ENCODE measurements at regions not wholly inside any gene's neighbourhood (a gene's known extent, or its start where the extent isn't known, plus 50 kb on each side); places are given as distances from the start of the nearest gene placed in this dataset.

DNA sequence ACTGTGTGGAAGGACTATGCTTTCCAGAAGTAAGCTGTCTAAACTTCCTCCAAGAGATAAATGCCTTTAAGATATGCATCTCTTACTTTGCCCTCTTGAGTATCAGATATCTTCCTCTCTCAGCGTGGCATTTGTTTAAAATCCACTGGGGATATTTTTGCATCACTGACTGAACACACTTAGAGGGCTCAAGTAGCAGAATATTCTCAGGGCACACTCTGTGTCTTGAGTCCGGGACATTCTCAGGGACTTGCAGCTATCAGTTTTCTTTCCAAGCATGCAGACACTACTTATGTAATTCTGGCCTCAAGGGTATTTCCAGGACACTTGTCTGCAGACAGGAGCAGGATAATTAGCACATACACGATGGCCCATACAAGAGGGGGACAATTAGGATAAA lies 84.7 kb downstream of the ERCC5 start:
- TF ChIP-seq ZNF778 (CRISPR knock-in tag; IDR thresholded peaks at IDR 0.05) (no peak), FOXJ2 (tag; IDR thresholded peaks at IDR 0.05) (no peak), TFAM (CRISPR knock-in tag; conservative IDR thresholded peaks at IDR 0.05) (no peak), TCF7 (IDR thresholded peaks at IDR 0.05; ENCODE audit: borderline replicate concordance) (no peak), ZNF311 (CRISPR knock-in tag; IDR thresholded peaks at IDR 0.05) (no peak), MAZ (CRISPR knock-in tag; conservative IDR thresholded peaks at IDR 0.05 in 1 of 2, IDR thresholded peaks at IDR 0.05 in 1 of 2) (no peak), CCAR2 (IDR thresholded peaks at IDR 0.05; ENCODE audit: low read depth, low read length) (no peak), ARHGAP35 (IDR thresholded peaks at IDR 0.05; ENCODE audit: partially characterized antibody) (no peak), IFI16 (CRISPR knock-in tag; IDR thresholded peaks at IDR 0.05) (no peak), ZSCAN29 (IDR thresholded peaks at IDR 0.05) (no peak), NR3C1 (CRISPR knock-in tag; IDR thresholded peaks at IDR 0.05) (no peak), MEIS2 (IDR thresholded peaks at IDR 0.05; ENCODE audit: partially characterized antibody) (no peak), CBX1 (IDR thresholded peaks at IDR 0.05; ENCODE audit: low read depth) (no peak), ZNF75A (CRISPR knock-in tag; IDR thresholded peaks at IDR 0.05) (no peak)
- TF ChIP-seq, protein P1, sequence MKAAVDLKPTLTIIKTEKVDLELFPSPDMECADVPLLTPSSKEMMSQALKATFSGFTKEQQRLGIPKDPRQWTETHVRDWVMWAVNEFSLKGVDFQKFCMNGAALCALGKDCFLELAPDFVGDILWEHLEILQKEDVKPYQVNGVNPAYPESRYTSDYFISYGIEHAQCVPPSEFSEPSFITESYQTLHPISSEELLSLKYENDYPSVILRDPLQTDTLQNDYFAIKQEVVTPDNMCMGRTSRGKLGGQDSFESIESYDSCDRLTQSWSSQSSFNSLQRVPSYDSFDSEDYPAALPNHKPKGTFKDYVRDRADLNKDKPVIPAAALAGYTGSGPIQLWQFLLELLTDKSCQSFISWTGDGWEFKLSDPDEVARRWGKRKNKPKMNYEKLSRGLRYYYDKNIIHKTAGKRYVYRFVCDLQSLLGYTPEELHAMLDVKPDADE (conservative IDR thresholded peaks at IDR 0.05; ENCODE audit: control insufficient read depth, low read depth, low read length) = no peak
- TF ChIP-seq, protein P2, sequence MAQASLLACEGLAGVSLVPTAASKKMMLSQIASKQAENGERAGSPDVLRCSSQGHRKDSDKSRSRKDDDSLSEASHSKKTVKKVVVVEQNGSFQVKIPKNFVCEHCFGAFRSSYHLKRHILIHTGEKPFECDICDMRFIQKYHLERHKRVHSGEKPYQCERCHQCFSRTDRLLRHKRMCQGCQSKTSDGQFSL (CRISPR knock-in tag; IDR thresholded peaks at IDR 0.05) = no peak
- TF ChIP-seq, protein P2 (tag; IDR thresholded peaks at IDR 0.05) = no peak
- TF ChIP-seq, protein P3, sequence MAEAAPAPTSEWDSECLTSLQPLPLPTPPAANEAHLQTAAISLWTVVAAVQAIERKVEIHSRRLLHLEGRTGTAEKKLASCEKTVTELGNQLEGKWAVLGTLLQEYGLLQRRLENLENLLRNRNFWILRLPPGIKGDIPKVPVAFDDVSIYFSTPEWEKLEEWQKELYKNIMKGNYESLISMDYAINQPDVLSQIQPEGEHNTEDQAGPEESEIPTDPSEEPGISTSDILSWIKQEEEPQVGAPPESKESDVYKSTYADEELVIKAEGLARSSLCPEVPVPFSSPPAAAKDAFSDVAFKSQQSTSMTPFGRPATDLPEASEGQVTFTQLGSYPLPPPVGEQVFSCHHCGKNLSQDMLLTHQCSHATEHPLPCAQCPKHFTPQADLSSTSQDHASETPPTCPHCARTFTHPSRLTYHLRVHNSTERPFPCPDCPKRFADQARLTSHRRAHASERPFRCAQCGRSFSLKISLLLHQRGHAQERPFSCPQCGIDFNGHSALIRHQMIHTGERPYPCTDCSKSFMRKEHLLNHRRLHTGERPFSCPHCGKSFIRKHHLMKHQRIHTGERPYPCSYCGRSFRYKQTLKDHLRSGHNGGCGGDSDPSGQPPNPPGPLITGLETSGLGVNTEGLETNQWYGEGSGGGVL (CRISPR knock-in tag; IDR thresholded peaks at IDR 0.05) = no peak
- no peaks in the 10 kb centered on the region for H3K36me3 ChIP-seq (ENCODE audit: control insufficient read depth, insufficient read depth, low read length)
- no peak overlapping the region for H3K4me3 ChIP-seq
- H2AFZ ChIP-seq (ENCODE audit: low read depth, low read length) = no peak overlapping the region
- ChIA-PET CTCF (ENCODE audit: low intra/inter-chr PET ratio) (no interaction called here), POLR2A (no interaction called here)
- 0% methylated on average over 3 of the region's 3 CpGs for WGBS (ENCODE audit: insufficient coverage, low coverage, missing lambda C conversion rate)
- H3K9me1 ChIP-seq (ENCODE audit: control insufficient read depth, insufficient read depth, low read length) = no peaks in the 10 kb centered on the region
- H3K9me3 ChIP-seq (replicated peaks; ENCODE audit: control insufficient read depth, insufficient read depth, low read depth, low read length) = no peaks in the 10 kb centered on the region
- no peak overlapping the region for H3K27ac ChIP-seq (ENCODE audit: extremely low read depth, low read depth, low read length)
- FAIRE-seq = no peak
- H3K79me2 ChIP-seq (ENCODE audit: control insufficient read depth, insufficient read depth, low read length) = no peaks in the 10 kb centered on the region
- no peaks in the 10 kb centered on the region for H4K20me1 ChIP-seq (replicated peaks; ENCODE audit: control insufficient read depth, insufficient read depth, low read length)
- no TSS peak for BruUV-seq (replicated peaks)
- DNase-seq (ENCODE audit: extremely low read depth in 1 of 4, low spot score in 3 of 4) = no peak
- no peaks in the 10 kb centered on the region for H3K4me1 ChIP-seq (replicated peaks in 1 of 2; ENCODE audit: control insufficient read depth in 2 of 2, insufficient read depth in 2 of 2, low read length in 2 of 2)
- ATAC-seq = no peak
- no peak overlapping the region for H3K9ac ChIP-seq (ENCODE audit: insufficient read depth in 1 of 2, low read depth in 2 of 2, low read length in 2 of 2)
- intact Hi-C loops (cut with micrococcal nuclease) = no loop called here
- no peaks in the 10 kb centered on the region for H3K27me3 ChIP-seq (ENCODE audit: control insufficient read depth in 2 of 2, insufficient read depth in 2 of 2, low read length in 2 of 2)
- no peak overlapping the region for H3K4me2 ChIP-seq (ENCODE audit: insufficient read depth, low read length)
- in situ Hi-C loops (cut with MboI) = no loop called here

All from K562 (cell line).